AG04450 (cell line): ENCODE measurements at regions not wholly inside any gene's neighbourhood (a gene's known extent, or its start where the extent isn't known, plus 50 kb on each side); places are given as distances from the start of the nearest gene placed in this dataset.

Experiments
- CTCF ChIA-PET: fragments of 300-600, 350-600 bp; formaldehyde crosslinking; extraction: SDS; loops from one replicate; lab custom pipeline; 2022; ENCODE audit warnings: antibody characterized with exemption, inconsistent platforms; lab: Charles Lee
- POLR2A ChIA-PET: fragments of 350-600 bp; formaldehyde crosslinking; extraction: SDS; loops from one replicate; lab custom pipeline; 2021; ENCODE audit warnings: antibody characterized with exemption, inconsistent platforms; lab: Yijun Ruan, JAX
- DNase-seq: peaks from one replicate; pipeline ENCODE4 v3.0.0-alpha.2; 2011; ENCODE audit warnings: low read depth, low spot score
- H3K27ac ChIP-seq: one replicate; pipeline ENCODE4 v1.5.1; 2012; ENCODE audit warnings: low read depth, low read length, control low read depth
- H3K27me3 ChIP-seq: one replicate; pipeline ENCODE4 v1.6.0; 2012; ENCODE audit warnings: low read length; ENCODE audit not compliant: control insufficient read depth, insufficient read depth
- H3K4me3 ChIP-seq: 2 replicates; pipeline ENCODE4 v1.5.1; 2011; ENCODE audit warnings: mild to moderate bottlenecking, low read depth, low read length, control low read depth
- H3K9me3 ChIP-seq: 2 replicates; pipeline ENCODE4 v1.5.1; 2012; ENCODE audit warnings: low read length; ENCODE audit not compliant: control insufficient read depth, insufficient read depth
- CTCF ChIP-seq: IDR thresholded peaks from 2 replicates; pipeline ENCODE4 v1.5.1; 2011; ENCODE audit warnings: low read depth, low read length, control low read depth, inconsistent platforms

- POLR2A ChIA-PET: interaction anchor here (0.7 kb wide), 1 partner anchor 834 kb away, joined by 3 read pairs; no protein-coding TSS in a partner anchor
- CTCF ChIA-PET: no interaction called here
Observed at GRCh38 chr3:135629701-135630408, 335.7 kb upstream of the PPP2R3A start.

GRCh38 chr3:135632556-135633065, 332.9 kb upstream of the PPP2R3A start:
- H3K4me3 ChIP-seq: no peak overlapping the region
- ChIA-PET CTCF (no interaction called here), POLR2A (no interaction called here)
- no peak overlapping the region for H3K27ac ChIP-seq
- DNase-seq: no peak
- TF ChIP-seq CTCF: no peak
- peaks cover 7% of the 10 kb centered on the region for H3K27me3 ChIP-seq
- no peaks in the 10 kb centered on the region for H3K9me3 ChIP-seq

More at GRCh38 chr3:135629701-135630408, 335.7 kb upstream of the PPP2R3A start:
- Histone ChIP-seq H3K27ac (no peak overlapping the region), H3K27me3 (peaks cover 3% of the 10 kb centered on the region), H3K4me3 (no peak overlapping the region), H3K9me3 (no peaks in the 10 kb centered on the region)
- no peak for DNase-seq
- no peak for TF ChIP-seq CTCF

- no peak for DNase-seq
- no peak overlapping the region for H3K4me3 ChIP-seq
- POLR2A ChIA-PET: no interaction called here
- no peak for TF ChIP-seq CTCF
- H3K27ac ChIP-seq: no peak overlapping the region
- CTCF ChIA-PET: no interaction called here
- peaks cover 6% of the 10 kb centered on the region for H3K27me3 ChIP-seq
- H3K9me3 ChIP-seq: no peaks in the 10 kb centered on the region
Observed at GRCh38 chr3:135633078-135633477, 332.4 kb upstream of the PPP2R3A start.

DNA sequence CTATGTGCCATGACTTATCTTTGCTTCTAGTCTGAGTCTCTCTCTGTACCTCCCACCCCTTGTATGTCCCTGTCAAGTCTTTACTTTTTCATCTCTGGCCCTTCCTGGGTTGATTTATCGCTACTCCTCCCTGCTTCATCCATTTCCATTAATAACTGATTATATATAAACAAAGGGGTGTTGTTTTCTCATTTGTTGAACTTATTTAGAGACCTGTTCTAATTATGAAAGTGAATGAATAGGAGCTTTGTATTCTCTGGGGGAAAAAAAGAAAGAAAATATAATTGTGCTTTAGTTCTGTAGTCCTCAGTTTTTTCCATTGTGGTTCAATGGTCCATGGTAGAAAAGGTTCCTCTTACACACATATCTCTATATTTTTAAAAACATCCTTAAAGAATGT, 328.9 kb upstream of the PPP2R3A start:
- Histone ChIP-seq H3K9me3 (no peaks in the 10 kb centered on the region), H3K4me3 (no peak overlapping the region), H3K27ac (no peak overlapping the region), H3K27me3 (peaks cover 3% of the 10 kb centered on the region)
- no peak for TF ChIP-seq CTCF
- DNase-seq: no peak
- ChIA-PET POLR2A (no interaction called here), CTCF (no interaction called here)

- CTCF ChIA-PET: no interaction called here
- TF ChIP-seq CTCF: no peak
- Histone ChIP-seq H3K9me3 (no peaks in the 10 kb centered on the region), H3K27ac (no peak overlapping the region), H3K27me3 (peaks cover 3% of the 10 kb centered on the region), H3K4me3 (no peak overlapping the region)
- no peak for DNase-seq
- POLR2A ChIA-PET: no interaction called here
Observed at GRCh38 chr3:135637013-135637412, 328.5 kb upstream of the PPP2R3A start.
